Upper lobe of left lung (tissue), 4 donors: ENCODE measurements at regions not wholly inside any gene's neighbourhood (a gene's known extent, or its start where the extent isn't known, plus 50 kb on each side); places are given as distances from the start of the nearest gene placed in this dataset.

ENCODE experiments used
- CTCF ChIP-seq, 6 experiments: fragments of 450-650 bp in 4 of 6; fragments of 200-600 bp in 2 of 6; sonication (generic) in 2 of 6; IDR thresholded peaks; one replicate each; pipeline ENCODE4 v1.5.1; 2016 to 2019; ENCODE audit warnings: antibody characterized with exemption in 6 of 6
- EP300 ChIP-seq, 4 donors: sonication (generic); formaldehyde crosslinking; IDR thresholded peaks; one replicate each; pipeline ENCODE4 v1.5.1; 2017; ENCODE audit warnings: antibody characterized with exemption in 4 of 4, control low read depth in 2 of 4
- POLR2A ChIP-seq, 4 donors: fragments of 450-650 bp; IDR thresholded peaks; one replicate each; pipeline ENCODE4 v1.5.1; 2016 to 2017; ENCODE audit warnings: antibody characterized with exemption in 4 of 4, mild to moderate bottlenecking in 2 of 4
- POLR2AphosphoS5 ChIP-seq, 2 donors: sonication (generic); formaldehyde crosslinking; IDR thresholded peaks; one replicate each; pipeline ENCODE4 v1.5.1; 2017; ENCODE audit warnings: antibody characterized with exemption in 2 of 2

DNA sequence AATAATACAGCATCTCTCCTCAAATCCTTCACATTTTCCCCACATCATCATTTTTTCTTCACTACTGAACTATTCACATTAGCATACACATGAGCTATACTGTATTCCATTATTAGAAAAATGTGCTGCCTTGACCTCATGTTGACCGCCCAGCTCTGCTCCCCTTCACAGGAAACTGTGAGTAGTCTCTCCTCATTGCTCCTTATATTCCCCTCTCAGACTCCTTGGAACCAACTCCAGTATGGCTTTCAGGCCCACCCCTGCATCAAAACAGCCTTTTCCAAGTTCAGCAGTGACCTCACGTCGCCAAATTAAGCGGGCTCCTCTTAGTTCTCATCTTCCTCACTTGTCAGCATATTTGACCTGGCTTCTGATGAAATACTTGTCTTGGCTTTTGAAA, 59.2 kb upstream of the SPAG17 start:
- TF ChIP-seq POLR2A (IDR thresholded peaks at IDR 0.05) (no peak), CTCF (IDR thresholded peaks at IDR 0.05) (no peak), POLR2AphosphoS5 (IDR thresholded peaks at IDR 0.05) (no peak), EP300 (IDR thresholded peaks at IDR 0.05) (no peak)
